ENCODE measurements at regions not wholly inside any gene's neighbourhood (a gene's known extent, or its start where the extent isn't known, plus 50 kb on each side); places are given as distances from the start of the nearest gene placed in this dataset.

DNA sequence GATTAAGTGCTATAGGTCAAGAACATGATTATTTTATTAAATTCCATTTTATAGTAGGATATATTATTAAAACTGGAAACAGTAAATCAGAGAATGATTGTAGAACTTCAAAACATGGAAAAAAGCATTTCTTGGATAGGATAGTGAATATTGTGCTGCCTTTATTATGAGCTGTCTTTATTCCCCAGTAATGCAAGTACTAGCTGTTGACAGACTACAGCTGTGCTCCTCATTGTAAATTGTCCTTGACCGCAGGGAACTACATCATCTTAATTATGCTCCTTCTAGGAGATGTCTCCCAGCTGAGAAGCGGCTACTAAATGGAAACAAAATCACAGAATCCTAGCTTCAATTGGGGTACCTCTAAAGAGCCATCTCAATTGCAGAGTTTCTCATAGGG lies 1457.2 kb upstream of the PCDH7 start:
- Histone ChIP-seq H3K79me2 (replicated peaks; ENCODE audit: insufficient read depth) (no peaks in the 10 kb centered on the region), H4K20me1 (replicated peaks; ENCODE audit: insufficient read depth) (no peaks in the 10 kb centered on the region), H3K4me1 (ENCODE audit: insufficient read depth) (peaks cover 12% of the 10 kb centered on the region; the same call in 1 of the 2 replicates), H3F3A (replicated peaks; ENCODE audit: low read depth) (no peaks in the 10 kb centered on the region), H3K36me3 (ENCODE audit: insufficient read depth) (no peaks in the 10 kb centered on the region), H3K27me3 (ENCODE audit: insufficient read depth) (no peaks in the 10 kb centered on the region), H3K9me2 (ENCODE audit: insufficient read depth) (no peaks in the 10 kb centered on the region; the same call in none of the 2 replicates), H3K4me3 (no peak overlapping the region), H3K4me2 (no peak overlapping the region), H2AFZ (no peak overlapping the region), H3K27ac (ENCODE audit: low read depth) (no peak overlapping the region)
- no peak for ATAC-seq
- no peak for DNase-seq (ENCODE audit: low spot score)
- Mint-ChIP-seq H3K36me3 (ENCODE audit: low read depth) (peaks cover 12% of the 10 kb centered on the region; the same call in 2 of the 3 replicates), H3K4me1 (peaks cover 9% of the 10 kb centered on the region; the same call in 2 of the 3 replicates), H3K4me3 (no peak overlapping the region), H3K27me3 (ENCODE audit: insufficient read depth, low read depth, poor library complexity) (no peaks in the 10 kb centered on the region), H3K27ac (no peak overlapping the region), H3K9me3 (peaks cover 15% of the 10 kb centered on the region; the same call in 2 of the 3 replicates)
- TF ChIP-seq ZNF114 (CRISPR knock-in tag; IDR thresholded peaks at IDR 0.05): no peak

DNA sequence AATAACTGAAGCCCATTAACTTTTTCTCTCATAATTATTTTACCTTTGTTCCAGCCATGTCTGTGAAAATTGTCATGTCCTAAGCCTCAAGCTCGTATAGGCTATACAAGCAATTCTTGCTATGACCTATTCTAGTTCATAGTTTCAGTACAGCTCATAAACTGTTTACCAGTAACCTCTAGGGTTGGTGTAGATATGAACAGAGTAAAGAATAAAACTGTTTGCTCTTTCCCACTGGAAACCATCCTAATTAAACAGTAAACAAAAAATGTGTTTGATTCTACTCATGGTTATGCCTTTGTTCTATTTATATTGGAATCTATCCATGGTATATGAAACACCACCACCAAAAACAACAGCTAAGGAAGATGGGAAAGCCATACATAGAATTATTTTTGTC lies 1444.0 kb upstream of the PCDH7 start:
- H3K9me3 Mint-ChIP-seq: no peaks in the 10 kb centered on the region; the same call in 2 of the 3 replicates
- 0 out of 3 replicates have a peak, but pooled peaks cover 2% of the 10 kb centered on the region for H3K36me3 Mint-ChIP-seq (ENCODE audit: low read depth)
- no peak for ATAC-seq
- Histone ChIP-seq H2AFZ (no peak overlapping the region), H3K79me2 (replicated peaks; ENCODE audit: insufficient read depth) (no peaks in the 10 kb centered on the region), H3K27ac (ENCODE audit: low read depth) (no peak overlapping the region), H3K4me1 (ENCODE audit: insufficient read depth) (no peaks in the 10 kb centered on the region), H3K36me3 (ENCODE audit: insufficient read depth) (no peaks in the 10 kb centered on the region), H4K20me1 (replicated peaks; ENCODE audit: insufficient read depth) (no peaks in the 10 kb centered on the region), H3K27me3 (ENCODE audit: insufficient read depth) (no peaks in the 10 kb centered on the region), H3K4me3 (no peak overlapping the region), H3K4me2 (no peak overlapping the region), H3F3A (replicated peaks; ENCODE audit: low read depth) (no peaks in the 10 kb centered on the region), H3K9me2 (ENCODE audit: insufficient read depth) (peaks cover 7% of the 10 kb centered on the region)
- no peak overlapping the region for H3K4me3 Mint-ChIP-seq
- no peak overlapping the region for H3K27ac Mint-ChIP-seq
- H3K27me3 Mint-ChIP-seq (ENCODE audit: insufficient read depth, low read depth, poor library complexity): no peaks in the 10 kb centered on the region
- no peak for DNase-seq (ENCODE audit: low spot score)
- no peaks in the 10 kb centered on the region for H3K4me1 Mint-ChIP-seq
- TF ChIP-seq STAT1 (IDR thresholded peaks at IDR 0.05; ENCODE audit: unreplicated experiment) (no peak), ZNF114 (CRISPR knock-in tag; IDR thresholded peaks at IDR 0.05) (no peak), JUNB (IDR thresholded peaks at IDR 0.05; ENCODE audit: unreplicated experiment) (no peak), EZH2 (IDR thresholded peaks at IDR 0.05; ENCODE audit: low read depth, unreplicated experiment) (no peak), POLR2AphosphoS5 (IDR thresholded peaks at IDR 0.05; ENCODE audit: low read depth) (no peak), NANOG (IDR thresholded peaks at IDR 0.05; ENCODE audit: borderline replicate concordance) (no peak), CREB1 (CRISPR knock-in tag; IDR thresholded peaks at IDR 0.05; ENCODE audit: low read depth) (no peak), EZH2phosphoT487 (IDR thresholded peaks at IDR 0.05; ENCODE audit: unreplicated experiment) (no peak), ZNF331 (CRISPR knock-in tag; IDR thresholded peaks at IDR 0.05; ENCODE audit: low read depth) (no peak)
- TF ChIP-seq, protein P1, sequence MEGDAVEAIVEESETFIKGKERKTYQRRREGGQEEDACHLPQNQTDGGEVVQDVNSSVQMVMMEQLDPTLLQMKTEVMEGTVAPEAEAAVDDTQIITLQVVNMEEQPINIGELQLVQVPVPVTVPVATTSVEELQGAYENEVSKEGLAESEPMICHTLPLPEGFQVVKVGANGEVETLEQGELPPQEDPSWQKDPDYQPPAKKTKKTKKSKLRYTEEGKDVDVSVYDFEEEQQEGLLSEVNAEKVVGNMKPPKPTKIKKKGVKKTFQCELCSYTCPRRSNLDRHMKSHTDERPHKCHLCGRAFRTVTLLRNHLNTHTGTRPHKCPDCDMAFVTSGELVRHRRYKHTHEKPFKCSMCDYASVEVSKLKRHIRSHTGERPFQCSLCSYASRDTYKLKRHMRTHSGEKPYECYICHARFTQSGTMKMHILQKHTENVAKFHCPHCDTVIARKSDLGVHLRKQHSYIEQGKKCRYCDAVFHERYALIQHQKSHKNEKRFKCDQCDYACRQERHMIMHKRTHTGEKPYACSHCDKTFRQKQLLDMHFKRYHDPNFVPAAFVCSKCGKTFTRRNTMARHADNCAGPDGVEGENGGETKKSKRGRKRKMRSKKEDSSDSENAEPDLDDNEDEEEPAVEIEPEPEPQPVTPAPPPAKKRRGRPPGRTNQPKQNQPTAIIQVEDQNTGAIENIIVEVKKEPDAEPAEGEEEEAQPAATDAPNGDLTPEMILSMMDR (conservative IDR thresholded peaks at IDR 0.05; ENCODE audit: low read depth in 2 of 2): no peak
- TF ChIP-seq, protein P2, sequence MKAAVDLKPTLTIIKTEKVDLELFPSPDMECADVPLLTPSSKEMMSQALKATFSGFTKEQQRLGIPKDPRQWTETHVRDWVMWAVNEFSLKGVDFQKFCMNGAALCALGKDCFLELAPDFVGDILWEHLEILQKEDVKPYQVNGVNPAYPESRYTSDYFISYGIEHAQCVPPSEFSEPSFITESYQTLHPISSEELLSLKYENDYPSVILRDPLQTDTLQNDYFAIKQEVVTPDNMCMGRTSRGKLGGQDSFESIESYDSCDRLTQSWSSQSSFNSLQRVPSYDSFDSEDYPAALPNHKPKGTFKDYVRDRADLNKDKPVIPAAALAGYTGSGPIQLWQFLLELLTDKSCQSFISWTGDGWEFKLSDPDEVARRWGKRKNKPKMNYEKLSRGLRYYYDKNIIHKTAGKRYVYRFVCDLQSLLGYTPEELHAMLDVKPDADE (IDR thresholded peaks at IDR 0.05): no peak
- TF ChIP-seq, protein P3, sequence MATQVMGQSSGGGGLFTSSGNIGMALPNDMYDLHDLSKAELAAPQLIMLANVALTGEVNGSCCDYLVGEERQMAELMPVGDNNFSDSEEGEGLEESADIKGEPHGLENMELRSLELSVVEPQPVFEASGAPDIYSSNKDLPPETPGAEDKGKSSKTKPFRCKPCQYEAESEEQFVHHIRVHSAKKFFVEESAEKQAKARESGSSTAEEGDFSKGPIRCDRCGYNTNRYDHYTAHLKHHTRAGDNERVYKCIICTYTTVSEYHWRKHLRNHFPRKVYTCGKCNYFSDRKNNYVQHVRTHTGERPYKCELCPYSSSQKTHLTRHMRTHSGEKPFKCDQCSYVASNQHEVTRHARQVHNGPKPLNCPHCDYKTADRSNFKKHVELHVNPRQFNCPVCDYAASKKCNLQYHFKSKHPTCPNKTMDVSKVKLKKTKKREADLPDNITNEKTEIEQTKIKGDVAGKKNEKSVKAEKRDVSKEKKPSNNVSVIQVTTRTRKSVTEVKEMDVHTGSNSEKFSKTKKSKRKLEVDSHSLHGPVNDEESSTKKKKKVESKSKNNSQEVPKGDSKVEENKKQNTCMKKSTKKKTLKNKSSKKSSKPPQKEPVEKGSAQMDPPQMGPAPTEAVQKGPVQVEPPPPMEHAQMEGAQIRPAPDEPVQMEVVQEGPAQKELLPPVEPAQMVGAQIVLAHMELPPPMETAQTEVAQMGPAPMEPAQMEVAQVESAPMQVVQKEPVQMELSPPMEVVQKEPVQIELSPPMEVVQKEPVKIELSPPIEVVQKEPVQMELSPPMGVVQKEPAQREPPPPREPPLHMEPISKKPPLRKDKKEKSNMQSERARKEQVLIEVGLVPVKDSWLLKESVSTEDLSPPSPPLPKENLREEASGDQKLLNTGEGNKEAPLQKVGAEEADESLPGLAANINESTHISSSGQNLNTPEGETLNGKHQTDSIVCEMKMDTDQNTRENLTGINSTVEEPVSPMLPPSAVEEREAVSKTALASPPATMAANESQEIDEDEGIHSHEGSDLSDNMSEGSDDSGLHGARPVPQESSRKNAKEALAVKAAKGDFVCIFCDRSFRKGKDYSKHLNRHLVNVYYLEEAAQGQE (IDR thresholded peaks at IDR 0.05; ENCODE audit: unreplicated experiment): no peak
